ENCODE measurements at regions not wholly inside any gene's neighbourhood (a gene's known extent, or its start where the extent isn't known, plus 50 kb on each side); places are given as distances from the start of the nearest gene placed in this dataset.
"Not testable (repeated sequence)": the region's sequence is repeated elsewhere in the genome, so short reads cannot be mapped to it uniquely, and the experiment has no call there.

- ATAC-seq (no peak), DNase-seq (ENCODE audit: low spot score) (no peak)
- no peaks in the 10 kb centered on the region for H3K4me1 Mint-ChIP-seq (ENCODE audit: low read depth in 2 of 2)
- no peak overlapping the region for H3K4me3 Mint-ChIP-seq
- H3K36me3 Mint-ChIP-seq, result no peaks in the 10 kb centered on the region
- no peak overlapping the region for H3K27ac Mint-ChIP-seq
- H3K27me3 Mint-ChIP-seq, result peaks cover 2 to 3% of the 10 kb centered on the region in 2 donors
- no peaks in the 10 kb centered on the region for H3K9me3 Mint-ChIP-seq
These were observed 65.7 kb upstream of the LYRM9 start for GRCh38 chr17:27958708-27959381.

DNA sequence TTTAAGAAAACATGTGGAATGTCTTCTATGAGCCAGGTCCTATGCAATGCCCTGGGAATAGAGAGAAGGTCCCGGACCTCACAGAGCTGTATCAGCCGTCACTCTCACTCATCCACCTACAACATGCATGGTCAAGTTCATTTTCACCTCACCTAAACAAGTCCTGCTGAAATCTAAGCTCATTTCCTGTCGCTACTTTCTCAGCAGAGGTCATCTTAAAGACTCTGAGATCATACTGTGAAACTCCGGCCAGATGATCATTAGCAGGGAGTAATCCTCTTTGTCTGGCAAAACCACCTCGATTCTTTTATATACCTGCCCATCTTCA is 66.2 kb upstream of the LYRM9 start:
- Mint-ChIP-seq H3K27ac (no peak overlapping the region), H3K9me3 (no peaks in the 10 kb centered on the region), H3K36me3 (no peaks in the 10 kb centered on the region), H3K4me1 (ENCODE audit: low read depth in 2 of 2) (no peaks in the 10 kb centered on the region), H3K27me3 (peaks cover 0 to 2% of the 10 kb centered on the region in 2 donors), H3K4me3 (no peak overlapping the region)
- ATAC-seq (no peak), DNase-seq (ENCODE audit: low spot score) (no peak)

GRCh38 chr17:27960183-27960849 is 67.2 kb upstream of the LYRM9 start:
- Mint-ChIP-seq H3K4me3 (no peak overlapping the region), H3K27me3 (peaks cover 0 to under 1% of the 10 kb centered on the region in 2 donors), H3K36me3 (no peaks in the 10 kb centered on the region), H3K9me3 (no peaks in the 10 kb centered on the region), H3K4me1 (ENCODE audit: low read depth in 2 of 2) (no peaks in the 10 kb centered on the region), H3K27ac (no peak overlapping the region)
- DNase-seq (ENCODE audit: low spot score) (no peak), ATAC-seq (no peak)

DNA sequence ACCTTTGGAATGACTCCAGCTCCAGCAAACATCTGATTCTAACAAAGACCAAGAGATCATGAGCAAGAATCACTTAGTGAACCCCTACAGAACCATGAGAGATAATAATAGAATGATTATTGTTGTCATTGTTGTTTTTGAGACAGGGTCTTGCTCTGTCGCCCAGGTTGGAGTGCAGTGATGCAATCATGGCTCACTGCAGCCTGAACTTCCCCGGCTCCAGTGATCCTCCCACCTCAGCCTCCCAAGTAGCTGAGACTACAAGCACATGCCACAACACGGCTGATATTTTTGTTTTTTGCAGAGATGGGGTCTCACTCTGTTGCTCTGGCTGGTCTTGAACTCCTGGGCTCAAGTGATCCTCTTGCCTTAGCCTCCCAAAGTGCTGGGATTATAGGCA is 69.4 kb upstream of the LYRM9 start:
- not testable (repeated sequence) for H3K4me1 Mint-ChIP-seq (ENCODE audit: low read depth in 2 of 2); H3K27ac Mint-ChIP-seq; H3K36me3 Mint-ChIP-seq; ATAC-seq; DNase-seq (ENCODE audit: low spot score); H3K27me3 Mint-ChIP-seq; H3K9me3 Mint-ChIP-seq; H3K4me3 Mint-ChIP-seq

GRCh38 chr17:27965224-27965623 is 72.1 kb upstream of the LYRM9 start:
- DNase-seq (ENCODE audit: low spot score) (no peak), ATAC-seq (no peak)
- no peak overlapping the region for H3K27ac Mint-ChIP-seq
- no peaks in the 10 kb centered on the region for H3K36me3 Mint-ChIP-seq
- H3K4me1 Mint-ChIP-seq (ENCODE audit: low read depth in 2 of 2), result no peaks in the 10 kb centered on the region
- no peak overlapping the region for H3K4me3 Mint-ChIP-seq
- H3K9me3 Mint-ChIP-seq, result no peaks in the 10 kb centered on the region
- H3K27me3 Mint-ChIP-seq, result peaks cover 10 to 16% of the 10 kb centered on the region in 2 donors

DNA sequence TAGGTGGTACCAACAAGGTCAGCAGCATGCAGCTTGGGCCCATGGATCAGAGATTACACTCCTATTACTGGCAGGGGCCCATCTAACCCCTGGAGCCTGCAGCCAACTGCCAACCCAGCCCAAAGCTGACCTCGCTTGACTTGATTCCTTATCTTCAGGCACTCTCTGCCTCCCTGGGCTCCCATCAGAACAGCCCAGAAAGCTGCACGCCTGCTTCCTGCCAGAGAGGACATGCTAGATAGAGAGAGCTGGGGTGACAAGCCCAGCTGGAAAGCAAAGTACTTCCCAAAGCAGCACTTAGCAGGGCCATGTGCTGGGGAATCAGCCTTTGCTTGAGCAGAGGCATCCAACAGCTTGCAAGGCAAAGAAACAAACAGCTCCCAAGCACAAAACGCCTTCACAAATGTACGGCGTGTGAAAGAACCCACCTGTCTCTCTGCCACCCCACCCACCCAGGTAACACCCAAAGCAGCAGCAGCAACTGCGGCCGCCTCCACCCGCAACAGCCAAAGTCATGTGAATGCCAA is 74.2 kb upstream of the NLK start:
- no peak overlapping the region for H3K4me3 Mint-ChIP-seq
- H3K4me1 Mint-ChIP-seq (ENCODE audit: low read depth in 2 of 2), result no peaks in the 10 kb centered on the region
- H3K36me3 Mint-ChIP-seq, result no peaks in the 10 kb centered on the region
- ATAC-seq, result no peak
- DNase-seq (ENCODE audit: low spot score), result no peak
- peaks cover 16 to 21% of the 10 kb centered on the region in 2 donors for H3K27me3 Mint-ChIP-seq
- H3K27ac Mint-ChIP-seq, result no peak overlapping the region
- H3K9me3 Mint-ChIP-seq, result no peaks in the 10 kb centered on the region

- Mint-ChIP-seq H3K36me3 (no peaks in the 10 kb centered on the region), H3K9me3 (no peaks in the 10 kb centered on the region), H3K4me3 (no peak overlapping the region), H3K27me3 (peaks cover 20 to 21% of the 10 kb centered on the region in 2 donors), H3K27ac (no peak overlapping the region), H3K4me1 (ENCODE audit: low read depth in 2 of 2) (no peaks in the 10 kb centered on the region)
- DNase-seq (ENCODE audit: low spot score) (no peak), ATAC-seq (no peak)
These were observed 71.9 kb upstream of the NLK start for GRCh38 chr17:27970587-27970986.

- no peak overlapping the region for H3K4me3 Mint-ChIP-seq
- DNase-seq (ENCODE audit: low spot score), result no peak
- peaks cover 18 to 20% of the 10 kb centered on the region in 2 donors for H3K27me3 Mint-ChIP-seq
- H3K9me3 Mint-ChIP-seq, result no peaks in the 10 kb centered on the region
- H3K27ac Mint-ChIP-seq, result no peak overlapping the region
- no peak for ATAC-seq
- H3K36me3 Mint-ChIP-seq, result no peaks in the 10 kb centered on the region
- H3K4me1 Mint-ChIP-seq (ENCODE audit: low read depth in 2 of 2), result no peaks in the 10 kb centered on the region
These were observed 69.0 kb upstream of the NLK start for GRCh38 chr17:27973258-27974044.

GRCh38 chr17:27974045-27974436 is 68.4 kb upstream of the NLK start:
- Mint-ChIP-seq H3K4me1 (ENCODE audit: low read depth in 2 of 2) (no peaks in the 10 kb centered on the region), H3K27me3 (peaks cover 13 to 19% of the 10 kb centered on the region in 2 donors), H3K36me3 (no peaks in the 10 kb centered on the region), H3K4me3 (no peak overlapping the region), H3K27ac (no peak overlapping the region), H3K9me3 (no peaks in the 10 kb centered on the region)
- no peak for ATAC-seq
- DNase-seq (ENCODE audit: low spot score), result no peak

GRCh38 chr17:27974531-27975145 is 67.8 kb upstream of the NLK start:
- peak in 1 of 2 donors; percentile 45 for ATAC-seq
- Mint-ChIP-seq H3K27me3 (peaks cover 11 to 19% of the 10 kb centered on the region in 2 donors), H3K4me1 (ENCODE audit: low read depth in 2 of 2) (no peaks in the 10 kb centered on the region), H3K9me3 (no peaks in the 10 kb centered on the region), H3K27ac (no peak overlapping the region), H3K4me3 (no peak overlapping the region), H3K36me3 (no peaks in the 10 kb centered on the region)
- DNase-seq (ENCODE audit: low spot score), result no peak

GRCh38 chr17:27975146-27976011 is 67.1 kb upstream of the NLK start:
- no peak overlapping the region for H3K27ac Mint-ChIP-seq
- peak; percentile 33 to 40 for ATAC-seq
- no peak overlapping the region for H3K4me3 Mint-ChIP-seq
- H3K27me3 Mint-ChIP-seq, result peaks cover 10 to 11% of the 10 kb centered on the region in 2 donors
- no peaks in the 10 kb centered on the region for H3K9me3 Mint-ChIP-seq
- DNase-seq (ENCODE audit: low spot score), result no peak
- H3K4me1 Mint-ChIP-seq (ENCODE audit: low read depth in 2 of 2), result no peaks in the 10 kb centered on the region
- no peaks in the 10 kb centered on the region for H3K36me3 Mint-ChIP-seq

DNA sequence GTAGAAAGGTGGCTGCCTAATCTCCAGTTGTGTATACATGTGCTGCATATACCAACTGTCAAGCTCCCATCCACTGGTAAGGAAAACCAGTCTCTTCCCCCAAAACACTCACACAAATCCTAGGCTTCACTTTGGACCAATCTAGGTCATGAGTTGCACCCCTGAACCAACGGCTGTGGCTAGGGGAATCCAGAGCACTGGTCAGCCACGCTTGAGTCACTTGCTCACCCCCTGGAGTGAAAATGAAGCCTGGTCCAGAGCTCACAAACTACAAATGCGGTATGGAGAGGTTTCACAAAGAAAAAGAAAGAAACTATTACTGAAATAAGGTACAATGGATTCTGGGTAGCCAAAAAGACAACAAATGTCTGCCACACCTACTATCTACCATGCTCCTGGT is 66.1 kb upstream of the NLK start:
- Mint-ChIP-seq H3K4me3 (no peak overlapping the region), H3K27ac (no peak overlapping the region), H3K27me3 (peaks cover 7 to 16% of the 10 kb centered on the region in 2 donors), H3K9me3 (no peaks in the 10 kb centered on the region), H3K4me1 (ENCODE audit: low read depth in 2 of 2) (no peaks in the 10 kb centered on the region), H3K36me3 (no peaks in the 10 kb centered on the region)
- no peak for DNase-seq (ENCODE audit: low spot score)
- ATAC-seq, result peak in 1 of 2 donors; percentile 33
